ENCODE measurements at regions not wholly inside any gene's neighbourhood (a gene's known extent, or its start where the extent isn't known, plus 50 kb on each side); places are given as distances from the start of the nearest gene placed in this dataset.

- TF ChIP-seq POLR2AphosphoS5 (IDR thresholded peaks at IDR 0.05; ENCODE audit: low read depth, low read length) (no peak), REST (IDR thresholded peaks at IDR 0.05; ENCODE audit: insufficient read depth in 1 of 2, low read depth in 2 of 2, low read length in 2 of 2) (no peak), TAF1 (IDR thresholded peaks at IDR 0.05; ENCODE audit: borderline replicate concordance, insufficient read depth, low read length) (no peak), SIN3A (IDR thresholded peaks at IDR 0.05; ENCODE audit: borderline replicate concordance, insufficient read depth, low read length) (no peak)
Measured at GRCh38 chr14:80446356-80446755, 235.1 kb upstream of the DIO2 start.

Data from PFSK-1 (cell line).